ENCODE measurements at regions not wholly inside any gene's neighbourhood (a gene's known extent, or its start where the extent isn't known, plus 50 kb on each side); places are given as distances from the start of the nearest gene placed in this dataset.

- no peak for DNase-seq (ENCODE audit: low spot score)
Measured at GRCh38 chr17:73932216-73932749, 271.2 kb upstream of the RPL38 start.

GRCh38 chr17:73933164-73933766, 270.2 kb upstream of the RPL38 start:
- DNase-seq (ENCODE audit: low spot score) = no peak

GRCh38 chr17:73933871-73934270, 269.6 kb upstream of the RPL38 start:
- no peak for DNase-seq (ENCODE audit: low spot score)

GRCh38 chr17:73934696-73935095, 268.8 kb upstream of the RPL38 start:
- no peak for DNase-seq (ENCODE audit: low spot score)

GRCh38 chr17:73936908-73937627, 266.4 kb upstream of the RPL38 start:
- no peak for DNase-seq (ENCODE audit: low spot score)

- DNase-seq (ENCODE audit: low spot score) = no peak
Measured at GRCh38 chr17:73938706-73939105, 264.8 kb upstream of the RPL38 start.

GRCh38 chr17:73939806-73940205, 263.7 kb upstream of the RPL38 start:
- DNase-seq (ENCODE audit: low spot score) = no peak

GRCh38 chr17:73940511-73940910, 263.0 kb upstream of the RPL38 start:
- no peak for DNase-seq (ENCODE audit: low spot score)

GRCh38 chr17:73941919-73942530, 261.5 kb upstream of the RPL38 start:
- no peak for DNase-seq (ENCODE audit: low spot score)

- DNase-seq (ENCODE audit: low spot score) = no peak
Measured at GRCh38 chr17:73942703-73943415, 260.6 kb upstream of the RPL38 start.

GRCh38 chr17:73943416-73944110, 259.9 kb upstream of the RPL38 start:
- DNase-seq (ENCODE audit: low spot score) = no peak

- DNase-seq (ENCODE audit: low spot score) = no peak
Measured at GRCh38 chr17:73944366-73944765, 259.1 kb upstream of the RPL38 start.

GRCh38 chr17:73947281-73947965, 256.1 kb upstream of the RPL38 start:
- no peak for DNase-seq (ENCODE audit: low spot score)

GRCh38 chr17:73947966-73948355, 255.5 kb upstream of the RPL38 start:
- no peak for DNase-seq (ENCODE audit: low spot score)

- no peak for DNase-seq (ENCODE audit: low spot score)
Measured at GRCh38 chr17:73949903-73950592, 253.4 kb upstream of the RPL38 start.

- no peak for DNase-seq (ENCODE audit: low spot score)
Measured at GRCh38 chr17:73950593-73950914, 252.9 kb upstream of the RPL38 start.

GRCh38 chr17:73952082-73952479, 251.4 kb upstream of the RPL38 start:
- no peak for DNase-seq (ENCODE audit: low spot score)

GRCh38 chr17:73952480-73953205, 250.8 kb upstream of the RPL38 start:
- peak; percentile 47 for DNase-seq (ENCODE audit: low spot score)

- DNase-seq (ENCODE audit: low spot score) = no peak
Measured at GRCh38 chr17:73953206-73954033, 250.1 kb upstream of the RPL38 start.

All from AG08395 (cell line).